ENCODE measurements at regions not wholly inside any gene's neighbourhood (a gene's known extent, or its start where the extent isn't known, plus 50 kb on each side); places are given as distances from the start of the nearest gene placed in this dataset.

- no peak for DNase-seq
Observed at GRCh38 chr18:77940566-77940965, 690.9 kb downstream of the GALR1 start.

- DNase-seq: no peak
Observed at GRCh38 chr18:77944533-77944932, 694.9 kb downstream of the GALR1 start.

GRCh38 chr18:77948567-77948966, 698.9 kb downstream of the GALR1 start:
- DNase-seq: no peak

GRCh38 chr18:77949355-77949973, 699.8 kb downstream of the GALR1 start:
- DNase-seq: no peak

DNA sequence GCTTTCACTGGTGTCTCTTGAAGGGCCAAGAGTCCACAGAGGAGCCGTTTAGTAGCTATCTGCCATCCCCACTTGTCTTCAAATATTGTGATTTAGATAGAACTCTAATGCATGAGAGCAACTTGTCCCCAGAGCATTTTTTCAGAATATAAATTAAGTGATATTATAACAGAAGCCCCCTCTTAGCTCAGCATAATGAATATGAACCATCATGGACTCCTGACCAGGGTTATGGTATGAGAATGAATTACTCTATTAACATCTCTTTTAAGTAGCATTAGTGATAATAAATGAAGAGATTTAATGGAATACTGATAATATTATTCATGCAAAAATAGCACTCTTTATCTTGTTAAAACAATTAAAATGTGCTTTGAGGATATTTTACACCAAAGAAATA, 709.6 kb downstream of the GALR1 start:
- DNase-seq: no peak

- no peak for DNase-seq
Observed at GRCh38 chr18:77960791-77961410, 711.3 kb downstream of the GALR1 start.

- DNase-seq: no peak
Observed at GRCh38 chr18:77967071-77967470, 717.4 kb downstream of the GALR1 start.

DNA sequence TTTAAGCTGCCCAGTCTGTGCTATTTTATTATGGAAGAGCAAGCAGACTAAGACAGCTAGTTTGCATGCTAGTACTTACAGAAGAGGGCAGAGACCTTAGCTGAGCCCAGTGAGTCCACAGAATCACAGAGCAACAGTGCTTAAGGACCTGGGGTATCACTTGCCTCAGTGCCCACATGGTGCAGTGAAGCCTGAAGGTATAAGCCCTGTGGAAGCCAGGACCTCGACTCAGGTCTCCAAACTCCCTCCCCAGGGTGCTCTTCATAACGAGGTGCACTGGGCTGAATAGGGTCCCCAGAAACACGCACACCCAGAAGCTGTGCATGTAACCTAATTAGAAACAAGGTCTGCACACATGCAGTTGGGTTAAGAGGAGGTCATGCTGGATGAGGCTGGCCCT, 718.1 kb downstream of the GALR1 start:
- no peak for DNase-seq

DNA sequence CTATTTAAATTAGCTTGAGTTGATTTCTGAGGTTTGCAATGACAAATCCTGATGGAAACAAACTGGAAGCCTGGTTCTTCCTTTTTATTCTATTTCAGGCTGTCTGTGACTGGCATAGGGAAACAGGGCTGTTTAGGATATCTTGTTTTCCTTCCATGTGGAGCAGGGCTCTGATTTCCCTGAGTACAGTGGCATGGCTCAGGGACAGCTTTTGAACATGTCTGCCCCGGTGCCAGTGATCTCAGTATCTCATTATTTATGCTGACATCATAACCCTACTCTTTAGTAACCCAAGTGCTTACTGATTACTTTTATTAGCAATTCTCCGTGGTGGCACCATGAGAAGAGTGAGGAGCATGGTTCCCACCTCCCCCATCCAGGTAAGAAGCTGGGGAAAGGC, 720.3 kb downstream of the GALR1 start:
- no peak for DNase-seq

DNA sequence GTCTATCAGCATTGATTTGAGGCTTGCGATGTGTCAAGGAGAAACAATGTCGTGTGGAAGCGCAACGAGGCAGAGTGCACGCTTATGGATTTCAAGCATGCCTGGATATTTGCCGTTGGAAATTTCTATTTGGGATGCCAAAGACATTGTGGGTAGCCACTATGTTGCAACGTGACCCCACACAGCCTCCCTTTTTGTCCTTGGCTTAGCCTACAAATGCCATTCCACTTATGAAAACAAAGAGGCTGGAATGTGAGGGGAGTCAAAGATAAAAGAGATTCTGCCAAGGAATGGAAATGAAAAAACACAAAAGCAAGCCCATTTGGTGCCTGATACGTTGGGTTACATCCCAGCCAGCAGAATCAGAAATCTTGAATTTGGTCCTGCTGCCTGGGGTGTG, 721.2 kb downstream of the GALR1 start:
- no peak for DNase-seq

DNA sequence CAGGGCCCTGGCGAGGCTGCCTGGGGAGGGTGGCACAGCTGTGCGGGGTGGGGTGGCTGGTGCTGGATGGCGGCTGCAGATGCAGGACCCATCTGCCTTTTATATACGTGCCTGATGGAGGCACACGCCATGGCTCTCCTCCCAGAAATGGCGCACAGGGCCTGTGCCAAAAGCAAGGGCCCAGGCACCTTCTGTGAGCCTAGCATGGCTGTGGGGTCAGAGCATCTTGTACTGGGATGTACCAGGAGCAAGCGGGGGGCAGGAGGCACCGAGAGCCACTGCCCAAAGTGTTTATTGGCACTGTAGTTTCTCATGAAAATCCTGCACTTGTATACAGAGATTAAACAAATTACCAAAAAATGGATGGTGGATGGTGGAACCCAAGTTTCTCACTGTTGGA, 724.1 kb downstream of the GALR1 start:
- DNase-seq: no peak

DNA sequence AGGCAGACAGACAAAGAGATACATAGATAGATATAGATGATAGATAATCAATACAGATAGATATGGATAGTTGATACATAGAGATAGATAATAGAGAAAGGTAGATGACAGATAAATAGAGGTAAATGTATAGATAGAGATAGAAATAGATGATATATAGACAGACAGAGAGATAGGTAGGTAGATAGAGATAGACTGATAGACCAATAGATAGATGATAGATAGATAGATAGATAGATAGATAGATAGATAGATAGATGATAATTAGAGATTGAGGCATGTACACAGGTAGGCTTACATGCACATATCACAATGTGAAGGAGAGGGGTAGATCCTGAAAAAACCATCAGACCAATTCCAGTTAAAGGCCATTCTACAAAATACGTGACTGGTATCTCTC, 724.7 kb downstream of the GALR1 start:
- DNase-seq: no peak

DNA sequence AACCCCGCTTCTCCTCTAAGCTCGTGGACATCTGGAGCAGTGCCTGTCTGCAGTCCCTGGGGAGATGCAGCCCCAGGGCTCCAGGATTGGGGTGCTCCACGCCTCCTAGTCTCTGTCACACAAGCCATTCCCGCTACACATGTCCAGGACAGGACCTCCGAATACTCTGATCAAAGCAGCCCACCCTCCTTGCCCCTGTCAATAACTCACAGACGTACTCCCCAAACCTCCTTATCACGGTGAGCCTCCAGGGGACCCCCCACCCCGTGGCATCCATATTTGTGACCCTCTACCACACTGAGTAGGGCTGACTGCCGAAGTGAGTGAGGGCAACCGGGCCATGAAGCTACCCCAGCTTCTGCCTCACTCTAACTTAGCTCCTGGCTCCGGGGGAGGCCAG, 727.7 kb downstream of the GALR1 start:
- no peak for DNase-seq

DNA sequence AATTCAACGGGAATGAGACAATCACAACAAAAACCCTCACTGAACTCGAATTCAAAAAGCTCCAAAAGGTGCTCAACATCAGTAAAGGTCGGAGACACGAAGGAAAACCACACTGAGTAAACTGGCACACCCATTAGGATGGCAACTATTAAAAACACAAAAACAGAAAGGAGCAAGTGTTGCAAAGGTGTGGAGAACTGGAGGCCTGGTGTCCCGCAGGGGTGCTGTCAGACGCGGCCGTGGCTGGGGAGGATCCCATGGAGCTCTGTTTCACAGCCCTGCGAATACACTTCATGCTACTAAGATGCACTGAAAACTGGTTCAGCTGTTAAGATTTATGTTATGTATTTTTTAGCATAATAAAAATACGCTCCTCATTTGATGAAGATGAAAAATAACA, 730.6 kb downstream of the GALR1 start:
- no peak for DNase-seq

DNA sequence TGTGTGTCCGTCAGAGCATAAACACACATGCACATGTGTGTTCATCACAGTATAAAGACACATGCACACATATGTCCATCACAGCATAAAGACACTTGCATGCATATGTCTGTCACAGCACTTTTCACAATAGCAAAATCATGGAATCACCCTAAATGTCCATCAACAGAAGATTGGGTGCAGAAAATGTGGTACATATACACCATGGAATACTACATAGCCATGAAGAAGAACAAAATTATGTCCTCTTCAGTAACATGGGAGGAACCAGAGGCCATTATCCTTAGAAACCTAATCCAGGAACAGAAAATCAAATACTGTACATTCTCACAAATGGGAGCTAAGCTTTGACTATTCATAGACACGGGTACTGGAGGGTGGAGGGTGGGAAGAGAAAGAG, 732.2 kb downstream of the GALR1 start:
- no peak for DNase-seq

GRCh38 chr18:77983270-77983669, 733.6 kb downstream of the GALR1 start:
- no peak for DNase-seq

- DNase-seq: no peak
Observed at GRCh38 chr18:77984178-77984577, 734.5 kb downstream of the GALR1 start.

GRCh38 chr18:77984833-77985232, 735.2 kb downstream of the GALR1 start:
- DNase-seq: no peak

- DNase-seq: no peak
Observed at GRCh38 chr18:77985526-77986281, 736.1 kb downstream of the GALR1 start.

GRCh38 chr18:77990131-77990530, 740.5 kb downstream of the GALR1 start:
- DNase-seq: no peak

- no peak for DNase-seq
Observed at GRCh38 chr18:77990901-77991300, 741.3 kb downstream of the GALR1 start.

GRCh38 chr18:77992057-77992456, 742.4 kb downstream of the GALR1 start:
- no peak for DNase-seq

- no peak for DNase-seq
Observed at GRCh38 chr18:77993188-77993981, 743.7 kb downstream of the GALR1 start.

GRCh38 chr18:77995593-77995992, 745.9 kb downstream of the GALR1 start:
- no peak for DNase-seq
